ACHN (cell line): ENCODE measurements at regions not wholly inside any gene's neighbourhood (a gene's known extent, or its start where the extent isn't known, plus 50 kb on each side); places are given as distances from the start of the nearest gene placed in this dataset.
"Not testable (repeated sequence)": the region's sequence is repeated elsewhere in the genome, so short reads cannot be mapped to it uniquely, and the experiment has no call there.

Source experiments
- DNase-seq: peaks from one replicate; pipeline ENCODE4 v3.0.0-alpha.2; 2015
- in situ Hi-C: cut with HindIII; loops from 2 replicates; pipeline ENCODE4 v1.10.0; 2017; ENCODE audit warnings: low sequenced_read_pairs, low pct_ligation_motif_present, low pct_unique_long_range_greater_than_20kb

DNA sequence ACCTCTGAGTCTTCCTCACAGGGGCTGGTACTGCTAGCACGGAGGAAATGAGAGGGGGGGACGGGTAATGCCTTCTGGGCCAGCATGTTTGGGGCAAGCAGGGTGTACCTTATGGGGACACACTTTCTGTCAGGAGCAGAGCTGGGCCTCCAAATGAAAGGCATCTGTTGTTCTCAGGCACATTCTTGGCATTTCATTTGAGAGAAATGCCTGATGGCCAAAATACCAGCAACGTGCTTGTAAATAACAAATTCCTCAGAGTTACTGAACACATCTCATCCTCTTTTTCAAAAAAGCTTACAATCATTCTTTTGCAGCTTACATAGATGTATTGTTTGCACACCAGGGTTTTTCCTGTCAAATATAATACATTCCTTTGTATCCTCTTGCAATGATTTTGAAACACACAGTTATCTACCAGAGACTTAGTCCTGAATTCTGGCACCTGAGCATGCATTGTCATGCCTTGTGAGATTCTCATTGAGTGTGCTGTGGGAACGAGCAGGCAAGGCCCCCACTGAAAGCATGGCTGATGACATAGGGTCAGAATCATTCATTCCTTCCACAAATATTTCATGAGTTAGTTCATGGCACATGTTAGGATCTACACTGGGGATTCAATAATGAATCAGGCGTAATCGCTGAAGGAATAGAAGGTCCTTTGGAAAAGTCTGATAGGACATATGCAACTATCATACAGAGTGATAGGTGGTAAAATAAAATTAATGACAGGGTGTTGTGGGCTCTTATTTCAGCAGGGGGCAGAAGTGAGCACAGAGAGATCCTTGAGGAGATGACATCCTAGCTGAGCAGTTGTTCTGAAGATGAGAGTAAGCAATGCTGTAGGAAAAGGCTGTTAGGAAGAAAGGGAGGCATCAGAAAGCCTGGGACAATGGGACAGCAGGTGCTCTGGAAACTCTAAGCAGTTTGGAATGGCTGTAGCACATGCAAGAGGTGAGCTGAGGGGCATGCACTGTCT is 260.9 kb upstream of the TUT7 start:
- DNase-seq = peak; percentile 21
- in situ Hi-C loops = no loop called here

- no peak for DNase-seq
- in situ Hi-C loops = no loop called here
Measured at GRCh38 chr9:86613943-86614342, 259.7 kb upstream of the TUT7 start.

DNA sequence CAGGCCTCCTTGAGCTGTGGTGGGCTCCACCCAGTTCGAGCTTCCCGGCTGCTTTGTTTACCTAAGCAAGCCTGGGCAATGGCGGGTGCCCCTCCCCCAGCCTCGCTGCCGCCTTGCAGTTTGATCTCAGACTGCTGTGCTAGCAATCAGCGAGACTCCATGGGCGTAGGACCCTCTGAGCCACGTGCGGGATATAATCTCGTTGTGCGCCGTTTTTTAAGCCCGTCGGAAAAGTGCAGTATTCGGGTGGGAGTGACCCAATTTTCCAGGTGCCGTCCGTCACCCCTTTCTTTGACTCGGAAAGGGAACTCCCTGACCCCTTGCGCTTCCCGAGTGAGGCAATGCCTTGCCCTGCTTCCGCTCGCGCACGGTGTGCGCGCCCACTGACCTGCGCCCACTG is 257.3 kb upstream of the TUT7 start:
- in situ Hi-C loops, DNase-seq: not testable (repeated sequence)

GRCh38 chr9:86605303-86605702 is 251.1 kb upstream of the TUT7 start:
- in situ Hi-C loops = no loop called here
- no peak for DNase-seq

DNA sequence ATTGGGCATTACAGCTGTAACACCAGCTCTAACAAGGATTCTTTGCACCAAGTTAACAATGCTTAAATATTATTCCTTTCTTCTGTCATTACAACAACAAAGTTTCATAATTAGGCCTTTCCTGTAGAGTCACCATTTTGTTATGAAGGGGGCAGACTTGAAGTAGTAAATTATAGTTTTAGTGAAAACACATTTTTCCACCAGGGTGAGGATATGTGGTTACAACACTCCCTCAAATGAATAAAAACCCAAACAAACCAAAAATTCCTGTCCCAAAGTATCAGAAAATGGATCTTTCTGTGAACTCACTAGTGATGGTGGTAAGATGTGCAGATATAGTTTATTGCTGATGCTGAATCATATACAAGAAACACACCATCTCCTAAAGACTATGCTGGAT is 250.5 kb upstream of the TUT7 start:
- in situ Hi-C loops = no loop called here
- no peak for DNase-seq

DNA sequence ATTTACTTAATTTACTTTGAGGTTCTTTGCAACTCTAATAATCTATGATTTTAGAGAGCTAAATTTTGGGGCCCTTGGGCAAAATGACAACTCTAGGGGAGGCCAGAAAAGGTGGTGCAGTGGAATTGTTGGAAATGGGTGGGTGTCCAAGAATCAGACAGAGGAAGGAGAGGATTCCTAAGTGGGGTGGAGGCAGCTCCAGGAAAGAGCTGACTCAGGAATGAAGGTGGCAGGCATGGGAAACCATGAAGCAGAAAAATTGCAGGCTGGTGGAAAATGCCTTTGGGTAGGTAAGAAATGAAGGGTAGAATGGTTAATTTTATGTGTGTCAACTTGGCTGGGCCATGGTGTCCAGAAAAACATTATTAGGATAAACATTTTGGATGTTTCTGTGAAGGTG is 248.5 kb upstream of the TUT7 start:
- in situ Hi-C loops = no loop called here
- no peak for DNase-seq

DNA sequence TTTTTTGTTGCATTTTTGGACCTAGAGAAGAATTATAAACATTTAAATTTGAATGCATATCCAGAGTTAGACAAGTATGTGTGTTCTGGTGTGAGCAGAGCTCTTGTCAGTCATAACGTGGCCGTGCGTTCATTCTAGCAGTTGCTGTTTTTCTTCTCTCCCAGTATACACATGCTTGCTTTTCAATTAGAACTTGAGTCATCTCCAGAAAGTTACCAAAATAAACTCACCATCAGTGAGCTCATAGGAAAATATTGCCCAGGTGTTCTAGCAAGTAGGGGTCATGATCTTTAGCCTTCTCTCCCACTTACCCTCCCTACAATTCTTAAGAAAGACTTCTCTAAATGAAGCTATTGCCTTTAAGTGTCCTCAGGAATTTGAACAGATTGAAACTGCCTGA is 247.5 kb upstream of the TUT7 start:
- in situ Hi-C loops = no loop called here
- DNase-seq = no peak

DNA sequence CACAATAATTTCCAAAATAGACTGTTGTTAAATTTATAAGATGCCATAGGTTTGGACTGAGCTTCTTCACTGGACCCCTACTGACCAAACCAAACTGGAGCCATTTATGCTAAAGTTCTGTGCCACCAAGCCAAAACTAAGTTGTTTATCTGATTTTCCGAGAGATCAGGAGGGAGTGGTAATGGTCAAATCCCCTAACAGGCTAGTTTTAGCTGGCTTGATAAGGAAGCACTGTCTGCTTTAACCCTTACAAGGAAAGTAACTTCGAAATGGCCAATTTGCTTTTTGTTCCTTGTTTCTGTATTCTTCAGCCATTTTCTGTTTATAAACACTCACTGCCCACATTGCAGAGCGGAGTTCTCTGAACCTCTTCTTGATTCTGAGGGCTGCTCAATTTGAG is 246.8 kb upstream of the TUT7 start:
- DNase-seq = no peak
- in situ Hi-C loops = no loop called here

DNA sequence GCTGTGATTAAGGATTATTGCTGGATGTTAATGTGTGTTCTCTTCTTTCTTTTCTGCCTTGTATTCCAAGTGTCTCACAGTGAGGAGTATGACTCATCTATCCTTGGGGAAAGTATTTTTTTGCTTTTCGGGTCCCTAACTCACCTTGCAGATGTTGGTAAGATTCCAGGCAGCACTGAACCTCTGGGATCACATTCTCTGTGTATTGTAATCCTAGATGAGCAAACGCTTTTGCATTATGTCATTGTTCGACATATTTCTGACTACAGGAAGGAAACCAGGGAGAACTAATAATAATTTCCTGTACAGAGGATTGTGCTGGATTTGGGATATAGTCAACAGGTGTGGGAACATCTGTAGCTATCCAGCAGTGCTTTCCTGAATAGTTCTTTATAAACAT is 246.1 kb upstream of the TUT7 start:
- DNase-seq = no peak
- in situ Hi-C loops = no loop called here

GRCh38 chr9:86599561-86599960 is 245.4 kb upstream of the TUT7 start:
- in situ Hi-C loops = no loop called here
- DNase-seq = no peak

GRCh38 chr9:86598411-86599239 is 244.4 kb upstream of the TUT7 start:
- in situ Hi-C loops = no loop called here

DNA sequence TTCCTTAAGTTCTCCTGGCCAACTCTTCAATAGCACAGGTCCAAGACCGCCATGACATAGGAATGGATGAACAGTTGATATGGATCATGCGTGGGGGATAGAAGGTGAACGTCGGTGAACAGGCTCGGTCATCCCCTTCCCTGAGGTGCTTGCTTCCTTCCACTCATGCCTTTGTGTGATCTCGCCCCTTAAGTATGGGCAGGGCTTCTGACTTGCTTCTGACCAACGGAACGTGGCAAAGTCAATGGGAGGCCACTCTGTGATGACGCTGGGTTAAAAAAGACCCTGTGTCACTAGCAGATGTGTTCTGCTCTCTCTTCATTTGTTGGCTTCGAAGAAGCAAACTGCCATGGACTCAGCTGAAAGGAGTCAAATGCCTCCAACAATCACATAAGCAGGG is 240.5 kb upstream of the TUT7 start:
- in situ Hi-C loops = no loop called here
- DNase-seq = no peak

More at GRCh38 chr9:86598411-86599239, 244.4 kb upstream of the TUT7 start:
- DNase-seq = no peak

- no peak for DNase-seq
- in situ Hi-C loops = no loop called here
Measured at GRCh38 chr9:86591472-86591871, 237.3 kb upstream of the TUT7 start.

GRCh38 chr9:86589730-86590129 is 235.5 kb upstream of the TUT7 start:
- DNase-seq = no peak
- in situ Hi-C loops = no loop called here

- in situ Hi-C loops = no loop called here
- no peak for DNase-seq
Measured at GRCh38 chr9:86589273-86589672, 235.1 kb upstream of the TUT7 start.

DNA sequence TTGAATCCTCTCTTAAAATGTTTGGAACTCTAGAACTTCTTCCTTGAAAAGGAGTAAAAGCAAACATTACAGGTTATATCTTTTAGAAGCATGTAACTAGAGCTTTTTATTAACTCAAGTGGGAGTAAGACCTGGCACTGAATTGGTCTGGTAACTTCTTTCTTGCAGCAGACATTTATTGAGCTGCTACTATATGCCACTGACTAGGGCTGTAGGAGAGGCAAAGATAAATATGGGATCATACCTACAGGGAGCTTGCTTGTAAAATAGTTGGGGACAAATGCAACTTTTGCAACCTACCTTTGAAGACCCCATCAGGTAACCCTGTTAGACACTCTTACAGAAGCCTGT is 231.9 kb upstream of the TUT7 start:
- DNase-seq = no peak
- in situ Hi-C loops = no loop called here

GRCh38 chr9:86585422-86586143 is 231.4 kb upstream of the TUT7 start:
- DNase-seq = no peak
- in situ Hi-C loops = no loop called here

GRCh38 chr9:86580688-86581087 is 226.5 kb upstream of the TUT7 start:
- in situ Hi-C loops = no loop called here
- no peak for DNase-seq

GRCh38 chr9:86578722-86579121 is 224.5 kb upstream of the TUT7 start:
- in situ Hi-C loops = no loop called here

More at GRCh38 chr9:86578722-86579121, 224.5 kb upstream of the TUT7 start:
- DNase-seq = no peak
